ENCODE measurements at regions not wholly inside any gene's neighbourhood (a gene's known extent, or its start where the extent isn't known, plus 50 kb on each side); places are given as distances from the start of the nearest gene placed in this dataset.

DNA sequence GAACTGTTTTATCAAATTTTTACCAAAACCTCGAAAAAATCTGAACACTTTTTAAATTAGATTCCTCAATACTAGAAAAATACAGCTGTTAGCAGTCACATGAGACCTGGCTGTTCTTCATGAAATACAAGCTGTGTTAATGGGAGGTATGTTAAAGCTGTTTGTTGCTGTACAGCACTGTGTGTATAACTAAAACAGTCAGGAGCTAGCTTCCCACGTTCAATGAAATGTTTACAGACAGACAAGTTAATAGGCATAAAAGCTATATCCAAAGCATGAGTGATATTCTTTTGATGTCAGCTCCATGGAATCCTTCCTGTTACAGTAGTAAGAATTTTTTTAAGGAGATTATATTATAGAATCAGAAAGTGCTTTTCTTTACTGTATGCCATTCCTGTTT, 223.2 kb upstream of the FOXD3 start:
- H2AFZ ChIP-seq (ENCODE audit: insufficient read depth, low read depth, low read length, poor library complexity, severe bottlenecking), result no peak overlapping the region
- Mint-ChIP-seq H3K4me1 (no peaks in the 10 kb centered on the region), H3K9me3 (peaks cover 0 to 3% (median 0%) of the 10 kb centered on the region in 7 donors), H3K36me3 (no peaks in the 10 kb centered on the region), H3K27ac (no peak overlapping the region), H3K27me3 (ENCODE audit: low read depth in 3 of 3) (peaks cover 0 to 5% (median 2%) of the 10 kb centered on the region in 3 donors), H3K4me3 (no peak overlapping the region)
- no peak overlapping the region for H3K4me3 ChIP-seq (replicated peaks in 1 of 3; ENCODE audit: low read depth in 2 of 3, low read length in 3 of 3)
- no CpG with 5 or more reads among the region's 2 CpGs for WGBS (ENCODE audit: insufficient coverage)
- H3K27me3 ChIP-seq (ENCODE audit: control insufficient read depth in 2 of 2, insufficient read depth in 2 of 2, low read length in 2 of 2), result no peaks in the 10 kb centered on the region
- no peak overlapping the region for H3K27ac ChIP-seq (ENCODE audit: low read depth in 1 of 2, low read length in 2 of 2)
- no peaks in the 10 kb centered on the region for H4K20me1 ChIP-seq (ENCODE audit: insufficient read depth, low read length)
- no peaks in the 10 kb centered on the region for H3K4me1 ChIP-seq (ENCODE audit: control insufficient read depth in 1 of 2, insufficient read depth in 2 of 2, low read length in 2 of 2)
- TF ChIP-seq, protein P1, sequence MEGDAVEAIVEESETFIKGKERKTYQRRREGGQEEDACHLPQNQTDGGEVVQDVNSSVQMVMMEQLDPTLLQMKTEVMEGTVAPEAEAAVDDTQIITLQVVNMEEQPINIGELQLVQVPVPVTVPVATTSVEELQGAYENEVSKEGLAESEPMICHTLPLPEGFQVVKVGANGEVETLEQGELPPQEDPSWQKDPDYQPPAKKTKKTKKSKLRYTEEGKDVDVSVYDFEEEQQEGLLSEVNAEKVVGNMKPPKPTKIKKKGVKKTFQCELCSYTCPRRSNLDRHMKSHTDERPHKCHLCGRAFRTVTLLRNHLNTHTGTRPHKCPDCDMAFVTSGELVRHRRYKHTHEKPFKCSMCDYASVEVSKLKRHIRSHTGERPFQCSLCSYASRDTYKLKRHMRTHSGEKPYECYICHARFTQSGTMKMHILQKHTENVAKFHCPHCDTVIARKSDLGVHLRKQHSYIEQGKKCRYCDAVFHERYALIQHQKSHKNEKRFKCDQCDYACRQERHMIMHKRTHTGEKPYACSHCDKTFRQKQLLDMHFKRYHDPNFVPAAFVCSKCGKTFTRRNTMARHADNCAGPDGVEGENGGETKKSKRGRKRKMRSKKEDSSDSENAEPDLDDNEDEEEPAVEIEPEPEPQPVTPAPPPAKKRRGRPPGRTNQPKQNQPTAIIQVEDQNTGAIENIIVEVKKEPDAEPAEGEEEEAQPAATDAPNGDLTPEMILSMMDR (IDR thresholded peaks at IDR 0.05), result no peak
- H3K4me2 ChIP-seq (replicated peaks; ENCODE audit: extremely low read depth, low read length, poor library complexity, severe bottlenecking), result no peak overlapping the region
- H3K9ac ChIP-seq (ENCODE audit: insufficient read depth, low read length, poor library complexity, severe bottlenecking), result no peak overlapping the region
- H3K79me2 ChIP-seq (ENCODE audit: insufficient read depth, low read length), result no peaks in the 10 kb centered on the region
- intact Hi-C loops (cut with micrococcal nuclease), result no loop called here
- H3K9me3 ChIP-seq (replicated peaks in 1 of 2; ENCODE audit: control insufficient read depth in 1 of 2, insufficient read depth in 1 of 2, low read length in 2 of 2), result no peaks in the 10 kb centered on the region
- H3K36me3 ChIP-seq (replicated peaks in 1 of 2; ENCODE audit: control insufficient read depth in 1 of 2, insufficient read depth in 2 of 2, low read length in 2 of 2), result no peaks in the 10 kb centered on the region
- no peak for DNase-seq

GRCh38 chr1:63101336-63101735, 221.0 kb upstream of the FOXD3 start:
- no peaks in the 10 kb centered on the region for H3K36me3 ChIP-seq (replicated peaks in 1 of 2; ENCODE audit: control insufficient read depth in 1 of 2, insufficient read depth in 2 of 2, low read length in 2 of 2)
- Mint-ChIP-seq H3K27me3 (ENCODE audit: low read depth in 3 of 3) (peaks cover 0 to 5% (median 2%) of the 10 kb centered on the region in 3 donors), H3K27ac (no peak overlapping the region), H3K9me3 (peaks cover 0 to 3% (median 0%) of the 10 kb centered on the region in 7 donors), H3K4me1 (no peaks in the 10 kb centered on the region), H3K36me3 (no peaks in the 10 kb centered on the region), H3K4me3 (no peak overlapping the region)
- no peak overlapping the region for H3K27ac ChIP-seq (ENCODE audit: low read depth in 1 of 2, low read length in 2 of 2)
- intact Hi-C loops (cut with micrococcal nuclease), result no loop called here
- no peak overlapping the region for H3K9ac ChIP-seq (ENCODE audit: insufficient read depth, low read length, poor library complexity, severe bottlenecking)
- no peaks in the 10 kb centered on the region for H3K79me2 ChIP-seq (ENCODE audit: insufficient read depth, low read length)
- no peaks in the 10 kb centered on the region for H3K9me3 ChIP-seq (replicated peaks in 1 of 2; ENCODE audit: control insufficient read depth in 1 of 2, insufficient read depth in 1 of 2, low read length in 2 of 2)
- no peaks in the 10 kb centered on the region for H3K4me1 ChIP-seq (ENCODE audit: control insufficient read depth in 1 of 2, insufficient read depth in 2 of 2, low read length in 2 of 2)
- H2AFZ ChIP-seq (ENCODE audit: insufficient read depth, low read depth, low read length, poor library complexity, severe bottlenecking), result no peak overlapping the region
- DNase-seq, result no peak
- H4K20me1 ChIP-seq (ENCODE audit: insufficient read depth, low read length), result no peaks in the 10 kb centered on the region
- TF ChIP-seq, protein P1 (IDR thresholded peaks at IDR 0.05), result no peak
- no peaks in the 10 kb centered on the region for H3K27me3 ChIP-seq (ENCODE audit: control insufficient read depth in 2 of 2, insufficient read depth in 2 of 2, low read length in 2 of 2)
- H3K4me2 ChIP-seq (replicated peaks; ENCODE audit: extremely low read depth, low read length, poor library complexity, severe bottlenecking), result no peak overlapping the region
- 100% methylated on average over 1 of the region's 3 CpGs for WGBS (ENCODE audit: insufficient coverage)
- no peak overlapping the region for H3K4me3 ChIP-seq (replicated peaks in 1 of 3; ENCODE audit: low read depth in 2 of 3, low read length in 3 of 3)

Measured in CD14-positive monocyte (primary cell).